ENCODE measurements at regions not wholly inside any gene's neighbourhood (a gene's known extent, or its start where the extent isn't known, plus 50 kb on each side); places are given as distances from the start of the nearest gene placed in this dataset.
A peak's percentile ranks its signal among the peaks of the same experiment; 100 is the strongest.

GRCh38 chr6:169165561-169166300 is 87.9 kb downstream of the THBS2 start:
- WGBS, 2 experiments (ENCODE audit: insufficient coverage in 2 of 2), result 88 to 96% methylated on average over 11 to 12 of the region's 12 CpGs
- no peaks in the 10 kb centered on the region for H3K9me3 ChIP-seq (ENCODE audit: control insufficient read depth, low read length)
- no peaks in the 10 kb centered on the region for H3K36me3 ChIP-seq (ENCODE audit: control insufficient read depth, insufficient read depth, low read length)
- H3K27ac ChIP-seq (ENCODE audit: low read depth, low read length, severe bottlenecking), result no peak overlapping the region
- H3K4me3 ChIP-seq (ENCODE audit: extremely low read depth, insufficient read depth, low read length, poor library complexity, severe bottlenecking), result no peak overlapping the region
- peaks cover 35% of the 10 kb centered on the region for H3K4me1 ChIP-seq (ENCODE audit: control insufficient read depth, insufficient read depth, low read length, poor library complexity, severe bottlenecking)

DNA sequence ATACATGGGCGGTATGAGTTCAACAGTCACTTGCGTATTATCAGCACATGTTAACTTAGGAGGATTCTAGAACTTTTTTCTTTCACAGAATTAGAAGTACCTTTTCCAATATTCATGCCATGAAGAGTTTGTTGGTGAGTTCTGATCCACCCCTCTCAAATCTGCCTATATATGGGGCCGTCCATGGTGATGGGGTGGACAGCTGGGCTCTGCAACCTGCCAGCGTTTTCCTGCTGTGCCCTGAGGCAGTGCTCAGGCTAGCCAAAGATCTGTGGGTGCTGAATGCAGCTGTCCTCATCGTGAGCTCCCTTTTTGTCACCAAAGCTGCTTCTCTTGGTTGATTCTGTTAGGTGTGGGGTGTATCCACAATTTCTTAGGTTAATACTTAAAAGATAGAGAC is 88.7 kb downstream of the THBS2 start:
- no peak overlapping the region for H3K4me3 ChIP-seq (ENCODE audit: extremely low read depth, insufficient read depth, low read length, poor library complexity, severe bottlenecking)
- no peak overlapping the region for H3K27ac ChIP-seq (ENCODE audit: low read depth, low read length, severe bottlenecking)
- H3K9me3 ChIP-seq (ENCODE audit: control insufficient read depth, low read length), result no peaks in the 10 kb centered on the region
- no peaks in the 10 kb centered on the region for H3K36me3 ChIP-seq (ENCODE audit: control insufficient read depth, insufficient read depth, low read length)
- peaks cover 30% of the 10 kb centered on the region for H3K4me1 ChIP-seq (ENCODE audit: control insufficient read depth, insufficient read depth, low read length, poor library complexity, severe bottlenecking)
- 77 to 90% methylated on average over 2 to 3 of the region's 5 CpGs for WGBS, 2 experiments (ENCODE audit: insufficient coverage in 2 of 2)

DNA sequence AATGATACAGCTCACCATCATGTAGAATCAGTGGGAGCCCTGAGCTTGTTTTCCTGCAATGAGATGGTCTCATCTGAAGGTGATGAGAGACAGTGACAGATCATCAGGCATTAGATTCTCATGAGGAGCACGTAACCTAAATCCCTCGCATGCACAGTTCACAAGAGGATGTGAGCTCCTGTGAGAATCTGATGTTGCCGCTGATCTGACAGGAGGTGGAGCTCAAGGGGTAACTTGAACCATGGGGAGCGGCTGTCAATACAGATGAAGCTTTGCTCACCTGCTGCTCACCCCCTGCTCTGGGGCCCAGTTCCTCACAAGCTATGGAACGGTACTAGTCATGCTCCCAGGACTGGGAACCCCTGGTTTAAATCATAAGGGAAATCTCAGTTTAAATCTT is 89.2 kb downstream of the THBS2 start:
- Histone ChIP-seq H3K36me3 (ENCODE audit: control insufficient read depth, insufficient read depth, low read length) (no peaks in the 10 kb centered on the region), H3K9me3 (ENCODE audit: control insufficient read depth, low read length) (no peaks in the 10 kb centered on the region), H3K4me1 (ENCODE audit: control insufficient read depth, insufficient read depth, low read length, poor library complexity, severe bottlenecking) (peaks cover 30% of the 10 kb centered on the region), H3K4me3 (ENCODE audit: extremely low read depth, insufficient read depth, low read length, poor library complexity, severe bottlenecking) (no peak overlapping the region), H3K27ac (ENCODE audit: low read depth, low read length, severe bottlenecking) (no peak overlapping the region)
- whole genome bisulfite sequencing, 2 experiments (ENCODE audit: insufficient coverage in 2 of 2), result 90 to 95% methylated on average over 4 of the region's 5 CpGs

GRCh38 chr6:169163411-169163901 is 90.2 kb downstream of the THBS2 start:
- Histone ChIP-seq H3K27ac (ENCODE audit: low read depth, low read length, severe bottlenecking) (peak overlapping the region; percentile 59), H3K36me3 (ENCODE audit: control insufficient read depth, insufficient read depth, low read length) (no peaks in the 10 kb centered on the region), H3K4me1 (ENCODE audit: control insufficient read depth, insufficient read depth, low read length, poor library complexity, severe bottlenecking) (peaks cover 26% of the 10 kb centered on the region), H3K9me3 (ENCODE audit: control insufficient read depth, low read length) (no peaks in the 10 kb centered on the region), H3K4me3 (ENCODE audit: extremely low read depth, insufficient read depth, low read length, poor library complexity, severe bottlenecking) (no peak overlapping the region)
- WGBS, 2 experiments (ENCODE audit: insufficient coverage in 2 of 2), result 93 to 100% methylated on average over 3 to 4 of the region's 4 CpGs

- Histone ChIP-seq H3K27ac (ENCODE audit: low read depth, low read length, severe bottlenecking) (peak overlapping the region; percentile 59), H3K4me3 (ENCODE audit: extremely low read depth, insufficient read depth, low read length, poor library complexity, severe bottlenecking) (no peak overlapping the region)
- 96 to 98% methylated on average over 9 of the region's 12 CpGs for WGBS, 2 experiments (ENCODE audit: insufficient coverage in 2 of 2)
These were observed 90.8 kb downstream of the THBS2 start for GRCh38 chr6:169162752-169163407.

GRCh38 chr6:169162249-169162648 is 91.4 kb downstream of the THBS2 start:
- 94 to 95% methylated on average over 17 to 23 of the region's 23 CpGs for WGBS, 2 experiments (ENCODE audit: insufficient coverage in 2 of 2)
- Histone ChIP-seq H3K4me1 (ENCODE audit: control insufficient read depth, insufficient read depth, low read length, poor library complexity, severe bottlenecking) (peaks cover 16% of the 10 kb centered on the region), H3K36me3 (ENCODE audit: control insufficient read depth, insufficient read depth, low read length) (no peaks in the 10 kb centered on the region), H3K4me3 (ENCODE audit: extremely low read depth, insufficient read depth, low read length, poor library complexity, severe bottlenecking) (no peak overlapping the region), H3K9me3 (ENCODE audit: control insufficient read depth, low read length) (no peaks in the 10 kb centered on the region), H3K27ac (ENCODE audit: low read depth, low read length, severe bottlenecking) (no peak overlapping the region)

More at GRCh38 chr6:169162752-169163407, 90.8 kb downstream of the THBS2 start:
- Histone ChIP-seq H3K36me3 (ENCODE audit: control insufficient read depth, insufficient read depth, low read length) (no peaks in the 10 kb centered on the region), H3K9me3 (ENCODE audit: control insufficient read depth, low read length) (no peaks in the 10 kb centered on the region), H3K4me1 (ENCODE audit: control insufficient read depth, insufficient read depth, low read length, poor library complexity, severe bottlenecking) (peaks cover 21% of the 10 kb centered on the region)

- WGBS, 2 experiments (ENCODE audit: insufficient coverage in 2 of 2), result 94 to 97% methylated on average over 5 to 9 of the region's 13 CpGs
- Histone ChIP-seq H3K4me1 (ENCODE audit: control insufficient read depth, insufficient read depth, low read length, poor library complexity, severe bottlenecking) (peaks cover 14% of the 10 kb centered on the region), H3K9me3 (ENCODE audit: control insufficient read depth, low read length) (no peaks in the 10 kb centered on the region), H3K36me3 (ENCODE audit: control insufficient read depth, insufficient read depth, low read length) (no peaks in the 10 kb centered on the region), H3K27ac (ENCODE audit: low read depth, low read length, severe bottlenecking) (no peak overlapping the region), H3K4me3 (ENCODE audit: extremely low read depth, insufficient read depth, low read length, poor library complexity, severe bottlenecking) (no peak overlapping the region)
These were observed 92.0 kb downstream of the THBS2 start for GRCh38 chr6:169161572-169162167.

DNA sequence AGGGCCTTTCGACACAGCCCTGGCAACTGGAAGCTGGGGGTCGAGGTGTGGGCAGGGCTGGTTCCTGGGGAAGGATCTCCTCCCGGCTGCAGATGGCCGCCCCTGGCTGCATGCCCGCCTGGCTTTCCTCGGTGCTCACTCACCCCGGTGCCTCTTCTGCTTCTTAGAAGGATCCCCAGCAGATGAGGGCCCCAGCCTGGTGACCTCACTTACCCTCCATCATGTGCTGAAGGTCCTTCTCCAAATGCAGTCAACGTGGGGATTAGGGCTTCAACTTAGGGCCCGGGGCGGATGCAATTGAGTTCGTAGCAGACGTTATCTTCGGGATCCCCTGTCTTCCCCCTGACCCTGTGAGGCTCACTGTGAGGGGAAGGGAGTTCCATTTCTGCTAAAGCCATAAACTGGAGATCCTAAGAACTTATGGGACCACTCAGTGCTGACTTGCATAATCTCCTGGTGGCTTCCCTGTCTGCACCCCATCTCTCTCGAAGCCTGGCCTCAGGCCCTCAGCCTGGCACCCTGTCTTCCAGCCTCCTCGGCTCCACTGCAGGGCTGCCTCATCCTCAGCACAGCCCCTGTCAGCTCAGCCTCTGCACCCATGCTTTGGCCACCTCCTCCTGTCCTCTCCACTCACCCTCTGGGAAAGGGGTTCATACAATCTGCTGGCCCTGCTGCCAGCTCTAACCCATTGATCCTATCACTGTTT is 92.6 kb downstream of the THBS2 start:
- peaks cover 15% of the 10 kb centered on the region for H3K4me1 ChIP-seq (ENCODE audit: control insufficient read depth, insufficient read depth, low read length, poor library complexity, severe bottlenecking)
- no peaks in the 10 kb centered on the region for H3K9me3 ChIP-seq (ENCODE audit: control insufficient read depth, low read length)
- 92 to 95% methylated on average over 9 to 15 of the region's 15 CpGs for WGBS, 2 experiments (ENCODE audit: insufficient coverage in 2 of 2)
- H3K27ac ChIP-seq (ENCODE audit: low read depth, low read length, severe bottlenecking), result no peak overlapping the region
- no peak overlapping the region for H3K4me3 ChIP-seq (ENCODE audit: extremely low read depth, insufficient read depth, low read length, poor library complexity, severe bottlenecking)
- no peaks in the 10 kb centered on the region for H3K36me3 ChIP-seq (ENCODE audit: control insufficient read depth, insufficient read depth, low read length)

DNA sequence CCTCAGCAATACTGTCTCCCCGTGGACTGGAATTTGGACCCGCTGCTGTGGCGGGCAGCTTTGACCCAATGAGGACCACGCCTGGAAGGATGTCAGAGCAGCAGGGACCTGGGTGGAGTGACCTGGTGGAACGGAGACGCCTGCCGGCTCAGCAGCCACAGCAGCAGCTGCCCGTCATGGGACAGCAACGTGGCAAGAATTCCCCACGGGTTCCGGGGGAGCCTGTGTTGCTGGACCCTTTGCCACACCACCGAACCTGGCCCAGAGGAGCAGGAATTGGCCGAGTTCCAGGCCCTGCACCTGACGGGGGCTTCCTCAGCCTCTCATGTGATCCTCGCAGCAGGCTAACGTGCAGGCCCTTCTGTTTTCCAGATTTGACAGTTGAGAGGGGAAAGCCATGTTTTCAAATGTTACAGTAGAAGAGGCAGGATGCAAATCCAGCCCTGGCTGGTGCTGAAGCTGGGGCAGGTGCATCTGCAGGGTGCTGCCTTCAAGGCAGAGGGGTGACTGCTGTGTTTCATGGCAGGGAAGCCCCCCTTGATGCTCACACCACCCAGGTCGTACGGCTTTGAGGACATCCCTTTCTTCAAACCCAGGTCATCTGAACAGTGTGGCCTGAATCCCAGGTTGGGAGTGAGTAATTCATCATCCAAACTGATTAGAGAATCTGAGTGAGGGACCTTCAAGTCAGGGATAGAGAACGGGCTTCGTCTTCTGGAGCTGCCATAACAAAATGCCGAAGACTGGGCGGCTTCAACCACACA is 93.4 kb downstream of the THBS2 start:
- no peak overlapping the region for H3K27ac ChIP-seq (ENCODE audit: low read depth, low read length, severe bottlenecking)
- no peaks in the 10 kb centered on the region for H3K36me3 ChIP-seq (ENCODE audit: control insufficient read depth, insufficient read depth, low read length)
- peaks cover 15% of the 10 kb centered on the region for H3K4me1 ChIP-seq (ENCODE audit: control insufficient read depth, insufficient read depth, low read length, poor library complexity, severe bottlenecking)
- 92 to 93% methylated on average over 17 to 20 of the region's 22 CpGs for WGBS, 2 experiments (ENCODE audit: insufficient coverage in 2 of 2)
- H3K9me3 ChIP-seq (ENCODE audit: control insufficient read depth, low read length), result no peaks in the 10 kb centered on the region
- H3K4me3 ChIP-seq (ENCODE audit: extremely low read depth, insufficient read depth, low read length, poor library complexity, severe bottlenecking), result no peak overlapping the region

DNA sequence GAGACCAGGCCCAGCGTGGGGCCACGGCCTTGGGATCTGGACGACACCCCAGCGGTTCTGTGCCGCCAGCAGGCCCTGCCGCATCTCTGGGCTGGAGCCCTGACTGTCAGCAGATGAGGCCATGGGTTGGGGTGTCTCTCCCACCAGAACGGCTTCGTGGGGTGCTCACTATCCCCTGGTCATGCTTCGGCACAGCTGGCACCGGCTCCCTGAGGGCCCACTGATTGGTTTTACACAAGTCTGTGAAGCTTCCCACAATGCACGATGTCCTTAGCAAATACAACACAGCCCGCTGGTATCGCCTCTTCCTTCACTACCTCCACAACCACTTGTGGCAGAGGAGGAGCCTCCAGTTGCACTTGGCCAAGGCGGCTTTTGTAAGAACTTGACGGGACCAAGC is 94.3 kb downstream of the THBS2 start:
- no peaks in the 10 kb centered on the region for H3K9me3 ChIP-seq (ENCODE audit: control insufficient read depth, low read length)
- no peak overlapping the region for H3K27ac ChIP-seq (ENCODE audit: low read depth, low read length, severe bottlenecking)
- H3K4me1 ChIP-seq (ENCODE audit: control insufficient read depth, insufficient read depth, low read length, poor library complexity, severe bottlenecking), result peaks cover 15% of the 10 kb centered on the region
- H3K36me3 ChIP-seq (ENCODE audit: control insufficient read depth, insufficient read depth, low read length), result no peaks in the 10 kb centered on the region
- no peak overlapping the region for H3K4me3 ChIP-seq (ENCODE audit: extremely low read depth, insufficient read depth, low read length, poor library complexity, severe bottlenecking)
- 96 to 98% methylated on average over 12 to 14 of the region's 15 CpGs for WGBS, 2 experiments (ENCODE audit: insufficient coverage in 2 of 2)

Data from mesodermal cell (in vitro differentiated cells).